Fibroblast of villous mesenchyme (primary cell): ENCODE measurements at regions not wholly inside any gene's neighbourhood (a gene's known extent, or its start where the extent isn't known, plus 50 kb on each side); places are given as distances from the start of the nearest gene placed in this dataset.
"Not testable (repeated sequence)": the region's sequence is repeated elsewhere in the genome, so short reads cannot be mapped to it uniquely, and the experiment has no call there.

Experiments used
- DNase-seq: peaks from one replicate; pipeline ENCODE4 v3.0.0-alpha.2; 2010; ENCODE audit warnings: low read depth
- H3K4me3 ChIP-seq: 2 replicates; pipeline ENCODE4 v1.5.1; 2011; ENCODE audit warnings: low read depth, mild to moderate bottlenecking, low read length
- CTCF ChIP-seq: IDR thresholded peaks from 2 replicates; pipeline ENCODE4 v1.5.1; 2012; ENCODE audit warnings: low read depth, mild to moderate bottlenecking, low read length; ENCODE audit not compliant: insufficient read depth

GRCh38 chr10:57654856-57655255, 612.8 kb downstream of the IPMK start:
- TF ChIP-seq CTCF, result no peak
- no peak for DNase-seq

DNA sequence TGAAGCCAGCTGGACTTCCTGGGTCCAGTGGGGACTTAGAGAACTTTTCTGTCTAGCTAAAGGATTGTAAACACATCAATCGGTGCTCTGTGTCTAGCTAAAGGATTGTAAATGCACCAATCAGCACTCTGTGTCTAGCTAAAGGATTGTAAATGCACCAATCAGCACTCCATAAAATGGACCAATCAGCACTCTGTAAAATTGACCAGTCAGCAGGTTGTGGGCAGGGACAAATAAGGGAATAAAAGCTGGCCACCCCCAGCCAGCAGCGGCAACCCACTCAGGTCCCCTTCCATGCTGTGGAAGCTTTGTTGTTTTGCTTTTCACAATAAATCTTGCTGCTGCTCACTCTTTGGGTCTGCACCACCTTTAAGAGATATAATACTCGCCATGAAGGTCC, 622.6 kb downstream of the IPMK start:
- H3K4me3 ChIP-seq, DNase-seq: not testable (repeated sequence)

More at GRCh38 chr10:57654856-57655255, 612.8 kb downstream of the IPMK start:
- H3K4me3 ChIP-seq, result no peak overlapping the region

GRCh38 chr10:57638411-57638810, 629.3 kb downstream of the IPMK start:
- no peak for TF ChIP-seq CTCF
- no peak overlapping the region for H3K4me3 ChIP-seq
- DNase-seq, result no peak

GRCh38 chr10:57628592-57629284, 639.0 kb downstream of the IPMK start:
- no peak for DNase-seq
- TF ChIP-seq CTCF, result no peak
- no peak overlapping the region for H3K4me3 ChIP-seq

DNA sequence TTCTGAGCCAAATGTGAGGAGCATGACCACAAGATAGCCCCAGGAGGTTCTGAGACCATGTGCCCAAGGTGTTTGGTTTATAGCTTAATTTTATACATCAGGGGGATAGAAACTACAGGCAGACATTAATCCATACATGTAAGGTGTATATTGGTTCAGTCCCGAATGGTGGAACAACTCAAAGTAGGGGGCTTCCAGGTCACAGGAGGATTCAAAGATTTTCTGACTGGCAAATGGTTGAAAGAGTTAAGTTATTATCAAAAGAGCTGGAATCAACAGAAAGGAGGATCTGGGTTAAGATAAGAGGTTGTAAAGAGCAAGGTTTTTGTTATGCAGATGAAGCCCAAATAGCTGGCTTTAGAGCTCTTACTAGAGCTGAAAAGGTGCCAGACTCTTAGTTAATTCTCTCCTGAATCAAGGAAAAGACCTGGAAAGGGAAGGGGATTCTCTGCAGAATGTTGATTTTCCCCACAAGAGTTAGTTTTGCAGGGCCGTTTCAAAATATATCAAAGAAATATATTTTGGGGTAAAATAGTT, 640.0 kb downstream of the IPMK start:
- no peak for TF ChIP-seq CTCF
- H3K4me3 ChIP-seq, result no peak overlapping the region
- DNase-seq, result no peak

DNA sequence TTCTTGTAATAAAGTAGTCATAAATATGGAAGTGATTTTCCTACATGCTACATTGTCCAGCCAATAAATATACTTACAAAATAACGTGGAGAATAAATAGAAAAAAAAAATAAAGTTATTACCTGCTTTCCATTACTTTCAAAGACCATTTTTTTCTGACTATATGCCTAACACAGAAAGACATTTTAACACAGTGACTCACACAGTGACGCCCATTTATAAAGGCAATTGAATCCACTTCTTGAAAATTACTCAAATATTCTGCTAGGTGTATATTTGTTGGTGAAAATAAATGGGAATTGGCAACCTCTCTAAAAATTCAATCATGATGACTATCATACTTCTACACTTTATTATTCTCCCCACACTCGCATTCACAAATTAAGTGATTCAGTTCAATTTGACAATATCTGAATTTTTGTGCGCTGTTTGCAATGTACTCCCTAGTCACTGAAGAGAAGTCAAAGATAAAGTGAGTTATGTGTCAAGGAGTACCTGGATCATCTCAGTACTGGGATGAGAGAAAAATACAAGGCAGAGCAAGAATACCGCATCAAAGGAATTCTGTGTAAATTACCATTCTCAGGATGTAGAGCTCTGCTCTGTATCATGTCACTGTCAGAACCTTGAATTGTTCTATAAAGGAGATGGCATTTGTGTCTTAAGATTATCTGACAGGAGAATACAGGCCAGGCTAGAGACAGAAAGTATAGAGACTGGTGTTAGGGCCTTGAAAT, 642.7 kb downstream of the IPMK start:
- TF ChIP-seq CTCF, result no peak
- DNase-seq, result no peak
- H3K4me3 ChIP-seq, result no peak overlapping the region

DNA sequence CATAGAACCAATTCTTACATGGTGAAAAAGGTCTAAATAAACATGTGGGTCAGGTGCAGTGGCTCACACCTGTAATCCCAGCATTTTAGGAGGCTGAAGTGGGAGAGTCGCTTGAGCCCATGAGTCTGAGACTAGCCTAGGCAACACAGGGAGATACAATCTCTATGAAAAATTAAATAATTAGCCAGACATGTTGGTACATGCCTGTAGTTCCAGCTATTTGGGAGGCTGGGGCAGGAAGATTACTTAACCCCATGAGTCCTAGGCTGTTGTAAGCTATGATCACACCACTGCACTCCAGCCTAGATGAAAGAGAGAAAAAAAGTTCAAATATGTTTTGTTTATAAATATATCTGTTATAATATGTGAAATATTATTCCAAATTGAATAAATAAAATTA, 643.6 kb downstream of the IPMK start:
- no peak overlapping the region for H3K4me3 ChIP-seq
- TF ChIP-seq CTCF, result no peak
- DNase-seq, result no peak
